OCI-LY1 (cell line): ENCODE measurements at regions not wholly inside any gene's neighbourhood (a gene's known extent, or its start where the extent isn't known, plus 50 kb on each side); places are given as distances from the start of the nearest gene placed in this dataset.

ENCODE experiments used
- H2AFZ ChIP-seq: fragments of 200-600 bp; sonication (generic), shearing (Covaris generic); 2 replicates; pipeline ENCODE4 v1.6.0; 2014; ENCODE audit warnings: antibody characterized with exemption, mild to moderate bottlenecking, low read length
- H3F3A ChIP-seq: fragments of 200-600 bp; sonication (generic), shearing (Covaris generic); 2 replicates; pipeline ENCODE4 v1.6.0; 2014; ENCODE audit warnings: mild to moderate bottlenecking, antibody characterized with exemption, low read length, moderate library complexity; ENCODE audit not compliant: insufficient read depth
- H3K27ac ChIP-seq: fragments of 200-600 bp; sonication (generic); 2 replicates; pipeline ENCODE4 v1.5.1; 2014; ENCODE audit warnings: low read length, mixed run types, mild to moderate bottlenecking, low read depth; ENCODE audit not compliant: poor library complexity, severe bottlenecking
- H3K27me3 ChIP-seq: fragments of 200-600 bp; sonication (generic); 2 replicates; pipeline ENCODE4 v1.6.0; 2014; ENCODE audit warnings: antibody characterized with exemption, mild to moderate bottlenecking, low read length, moderate library complexity; ENCODE audit not compliant: insufficient read depth
- H3K36me3 ChIP-seq: fragments of 200-600 bp; sonication (generic); 2 replicates; pipeline ENCODE4 v1.6.1; 2014; ENCODE audit warnings: mild to moderate bottlenecking, antibody characterized with exemption, low read length, moderate library complexity, mixed read lengths; ENCODE audit not compliant: insufficient read depth
- H3K4me1 ChIP-seq: fragments of 200-600 bp; sonication (generic); 2 replicates; pipeline ENCODE4 v1.5.1; 2014; ENCODE audit warnings: mild to moderate bottlenecking, low read length, moderate library complexity; ENCODE audit not compliant: insufficient read depth, severe bottlenecking
- H3K4me2 ChIP-seq: fragments of 200-600 bp; sonication (generic), shearing (Covaris generic); 2 replicates; pipeline ENCODE4 v1.6.1; 2014; ENCODE audit warnings: low read length
- H3K4me3 ChIP-seq: fragments of 200-600 bp; sonication (generic); 2 replicates; pipeline ENCODE4 v1.5.1; 2014; ENCODE audit warnings: low read length, low read depth, mild to moderate bottlenecking, mixed read lengths; ENCODE audit not compliant: poor library complexity, severe bottlenecking
- H3K79me2 ChIP-seq: fragments of 200-600 bp; shearing (Covaris generic); 2 replicates; pipeline ENCODE4 v1.6.1; 2016; ENCODE audit warnings: mixed run types, low read length, mixed read lengths; ENCODE audit not compliant: insufficient read depth
- H3K9ac ChIP-seq: fragments of 200-600 bp; sonication (generic), shearing (Covaris generic); 2 replicates; pipeline ENCODE4 v1.6.1; 2014; ENCODE audit warnings: mild to moderate bottlenecking, low read length, mixed read lengths
- H3K9me2 ChIP-seq: fragments of 200-600 bp; sonication (generic), shearing (Covaris generic); 2 replicates; pipeline ENCODE4 v1.6.1; 2014; ENCODE audit warnings: low read depth, mild to moderate bottlenecking, low read length, mixed read lengths
- H3K9me3 ChIP-seq: fragments of 200-600 bp; shearing (Covaris generic); 2 replicates; pipeline ENCODE4 v1.6.1; 2014; ENCODE audit warnings: low read length, mixed read lengths
- H4K20me1 ChIP-seq: fragments of 200-600 bp; sonication (generic), shearing (Covaris generic); 2 replicates; pipeline ENCODE4 v1.6.0; 2016; ENCODE audit warnings: mild to moderate bottlenecking, low read length; ENCODE audit not compliant: insufficient read depth
- EZH2 ChIP-seq: fragments of 200-600 bp; sonication (generic), shearing (Covaris generic); IDR thresholded peaks from 2 replicates; pipeline ENCODE4 v1.8.0; 2017; ENCODE audit warnings: borderline replicate concordance, mixed run types, mild to moderate bottlenecking, antibody characterized with exemption, low read length, moderate library complexity, mixed read lengths
- TF ChIP-seq, protein P1 (sequence below): fragments of 200-600 bp; sonication (generic), shearing (Covaris generic); IDR thresholded peaks from 2 replicates; pipeline ENCODE4 v1.5.1; 2017; ENCODE audit warnings: mild to moderate bottlenecking, antibody characterized with exemption, low read length, moderate library complexity, mixed read lengths

DNA sequence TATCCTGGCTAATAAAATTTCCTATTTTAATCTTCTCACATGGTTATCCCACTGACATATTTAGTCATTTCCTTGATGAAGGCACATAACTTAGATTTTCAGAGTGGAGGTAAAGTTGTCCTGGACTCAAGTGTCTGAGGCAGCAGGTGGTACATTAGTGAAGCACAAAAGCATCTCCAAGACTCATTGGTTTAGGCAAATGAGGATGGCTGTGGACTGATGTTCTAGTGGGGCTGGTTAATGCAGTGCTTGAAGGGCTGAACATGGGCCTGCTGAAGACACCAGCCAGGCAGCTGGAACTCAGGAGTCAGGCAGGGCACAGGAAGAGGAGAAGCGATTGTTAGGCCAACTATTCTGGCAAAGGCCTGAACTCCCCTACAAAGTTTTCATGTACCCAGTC lies 76.3 kb upstream of the SESN3 start:
- no peaks in the 10 kb centered on the region for H3F3A ChIP-seq
- H3K27me3 ChIP-seq: no peaks in the 10 kb centered on the region
- no peak overlapping the region for H3K27ac ChIP-seq
- H3K36me3 ChIP-seq: no peaks in the 10 kb centered on the region
- H3K4me3 ChIP-seq: no peak overlapping the region
- no peaks in the 10 kb centered on the region for H3K79me2 ChIP-seq
- no peaks in the 10 kb centered on the region for H4K20me1 ChIP-seq
- H3K4me1 ChIP-seq: no peaks in the 10 kb centered on the region
- TF ChIP-seq EZH2: no peak
- TF ChIP-seq, protein P1, sequence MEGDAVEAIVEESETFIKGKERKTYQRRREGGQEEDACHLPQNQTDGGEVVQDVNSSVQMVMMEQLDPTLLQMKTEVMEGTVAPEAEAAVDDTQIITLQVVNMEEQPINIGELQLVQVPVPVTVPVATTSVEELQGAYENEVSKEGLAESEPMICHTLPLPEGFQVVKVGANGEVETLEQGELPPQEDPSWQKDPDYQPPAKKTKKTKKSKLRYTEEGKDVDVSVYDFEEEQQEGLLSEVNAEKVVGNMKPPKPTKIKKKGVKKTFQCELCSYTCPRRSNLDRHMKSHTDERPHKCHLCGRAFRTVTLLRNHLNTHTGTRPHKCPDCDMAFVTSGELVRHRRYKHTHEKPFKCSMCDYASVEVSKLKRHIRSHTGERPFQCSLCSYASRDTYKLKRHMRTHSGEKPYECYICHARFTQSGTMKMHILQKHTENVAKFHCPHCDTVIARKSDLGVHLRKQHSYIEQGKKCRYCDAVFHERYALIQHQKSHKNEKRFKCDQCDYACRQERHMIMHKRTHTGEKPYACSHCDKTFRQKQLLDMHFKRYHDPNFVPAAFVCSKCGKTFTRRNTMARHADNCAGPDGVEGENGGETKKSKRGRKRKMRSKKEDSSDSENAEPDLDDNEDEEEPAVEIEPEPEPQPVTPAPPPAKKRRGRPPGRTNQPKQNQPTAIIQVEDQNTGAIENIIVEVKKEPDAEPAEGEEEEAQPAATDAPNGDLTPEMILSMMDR: no peak
- H3K9me3 ChIP-seq: no peaks in the 10 kb centered on the region
- no peak overlapping the region for H3K4me2 ChIP-seq
- no peak overlapping the region for H3K9ac ChIP-seq
- H2AFZ ChIP-seq: no peak overlapping the region
- no peaks in the 10 kb centered on the region for H3K9me2 ChIP-seq

- Histone ChIP-seq H3K4me1 (no peaks in the 10 kb centered on the region), H3K79me2 (no peaks in the 10 kb centered on the region), H4K20me1 (no peaks in the 10 kb centered on the region), H3K27ac (no peak overlapping the region), H3F3A (no peaks in the 10 kb centered on the region), H3K4me2 (no peak overlapping the region), H3K9me2 (no peaks in the 10 kb centered on the region), H3K36me3 (no peaks in the 10 kb centered on the region), H3K27me3 (no peaks in the 10 kb centered on the region), H3K9ac (no peak overlapping the region), H3K4me3 (no peak overlapping the region), H2AFZ (no peak overlapping the region), H3K9me3 (no peaks in the 10 kb centered on the region)
- TF ChIP-seq, protein P1: no peak
- TF ChIP-seq EZH2: no peak
Measured at GRCh38 chr11:95306801-95307200, 75.8 kb upstream of the SESN3 start.

DNA sequence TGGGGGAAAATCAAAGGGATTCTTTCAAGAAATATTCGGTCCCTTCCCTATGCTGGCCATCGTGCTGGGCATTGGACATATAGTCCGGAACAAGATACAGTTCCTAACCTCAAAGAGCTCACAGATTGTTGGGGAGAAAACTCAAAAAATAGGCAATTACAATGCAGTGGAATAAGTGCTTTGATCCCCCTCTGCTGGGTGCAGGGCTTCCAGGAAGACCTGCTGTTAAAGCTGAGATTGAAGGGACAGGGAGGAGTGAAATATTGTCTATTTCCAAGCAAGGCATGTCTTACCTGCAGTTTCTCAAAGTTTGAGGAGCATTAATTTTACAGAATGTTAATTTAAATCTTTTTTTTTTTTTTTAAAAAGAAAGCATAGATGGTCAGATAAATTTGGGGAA lies 75.1 kb upstream of the SESN3 start:
- Histone ChIP-seq H3K9ac (no peak overlapping the region), H3K36me3 (no peaks in the 10 kb centered on the region), H3F3A (no peaks in the 10 kb centered on the region), H3K79me2 (no peaks in the 10 kb centered on the region), H3K4me2 (no peak overlapping the region), H3K4me1 (no peaks in the 10 kb centered on the region), H3K9me3 (no peaks in the 10 kb centered on the region), H3K27ac (no peak overlapping the region), H3K27me3 (no peaks in the 10 kb centered on the region), H4K20me1 (no peaks in the 10 kb centered on the region), H3K4me3 (no peak overlapping the region), H3K9me2 (no peaks in the 10 kb centered on the region), H2AFZ (no peak overlapping the region)
- TF ChIP-seq, protein P1: no peak
- no peak for TF ChIP-seq EZH2
